ENCODE measurements at regions not wholly inside any gene's neighbourhood (a gene's known extent, or its start where the extent isn't known, plus 50 kb on each side); places are given as distances from the start of the nearest gene placed in this dataset.

- TF ChIP-seq ZBTB33 (IDR thresholded peaks at IDR 0.05; ENCODE audit: extremely low read depth, insufficient replicate concordance, low read length), result no peak
- no peak for TF ChIP-seq YY1 (IDR thresholded peaks at IDR 0.05; ENCODE audit: extremely low read depth, insufficient replicate concordance, low read depth, low read length)
- TF ChIP-seq ELF1 (IDR thresholded peaks at IDR 0.05; ENCODE audit: borderline replicate concordance, low read depth), result no peak
- TF ChIP-seq SIN3A (IDR thresholded peaks at IDR 0.05; ENCODE audit: low read depth), result no peak
Observed at GRCh38 chr5:103764403-103764802, 201.8 kb upstream of the NUDT12 start (continued).

GRCh38 chr5:103758996-103759395 lies 196.4 kb upstream of the NUDT12 start:
- Histone ChIP-seq H3K9ac (ENCODE audit: low read length) (no peak overlapping the region), H3K36me3 (ENCODE audit: control insufficient read depth in 1 of 2, insufficient read depth in 2 of 2, low read length in 2 of 2) (no peaks in the 10 kb centered on the region), H3K4me2 (ENCODE audit: low read length) (no peak overlapping the region), H3K27ac (ENCODE audit: low read depth, low read length) (no peak overlapping the region), H4K20me1 (ENCODE audit: insufficient read depth) (no peaks in the 10 kb centered on the region), H3K79me2 (ENCODE audit: insufficient read depth, low read length) (no peaks in the 10 kb centered on the region), H3K4me3 (replicated peaks in 1 of 2; ENCODE audit: low read depth in 1 of 2, low read length in 2 of 2) (no peak overlapping the region), H3K4me1 (ENCODE audit: control insufficient read depth in 1 of 2, insufficient read depth in 2 of 2, low read length in 2 of 2) (no peaks in the 10 kb centered on the region), H3K9me2 (ENCODE audit: insufficient read depth) (no peaks in the 10 kb centered on the region), H3K27me3 (ENCODE audit: insufficient read depth, low read length) (no peaks in the 10 kb centered on the region), H2AFZ (ENCODE audit: low read depth, low read length, poor library complexity, severe bottlenecking) (no peak overlapping the region), H3K9me3 (ENCODE audit: control insufficient read depth in 1 of 2, insufficient read depth in 1 of 2, low read depth in 1 of 2, low read length in 2 of 2) (no peaks in the 10 kb centered on the region)
- intact Hi-C loops (cut with micrococcal nuclease), result no loop called here
- ChIA-PET RAD21 (ENCODE audit: low non-redundant PET in 1 of 2, low total read pairs in 2 of 2, uncharacterized antibody in 2 of 2, unreplicated experiment in 2 of 2) (no interaction called here), POLR2A (no interaction called here), CTCF (no interaction called here)
- DNase-seq (ENCODE audit: low read depth, low spot score), result no peak
- no peak for ATAC-seq
- no peak for TF ChIP-seq TCF7L2 (IDR thresholded peaks at IDR 0.05; ENCODE audit: borderline replicate concordance, extremely low read depth, insufficient read depth, insufficient read length)
- no peak for TF ChIP-seq ZBTB33 (IDR thresholded peaks at IDR 0.05; ENCODE audit: extremely low read depth, insufficient replicate concordance, low read length)
- no peak for TF ChIP-seq MAX (IDR thresholded peaks at IDR 0.05)
- no peak for TF ChIP-seq FOSL1 (IDR thresholded peaks at IDR 0.05; ENCODE audit: low read depth)
- BruUV-seq (replicated peaks), result no TSS peak

Measured in HCT116 (cell line).